Right renal pelvis (tissue), 4 donors: ENCODE measurements at regions not wholly inside any gene's neighbourhood (a gene's known extent, or its start where the extent isn't known, plus 50 kb on each side); places are given as distances from the start of the nearest gene placed in this dataset.
A peak's percentile ranks its signal among the peaks of the same experiment; 100 is the strongest.
"Not testable (repeated sequence)": the region's sequence is repeated elsewhere in the genome, so short reads cannot be mapped to it uniquely, and the experiment has no call there.

Experiments used
- DNase-seq, 4 donors: peaks; one replicate each; pipeline ENCODE4 v3.0.0-alpha.2; 2013; ENCODE audit warnings: low read depth in 4 of 4, low spot score in 3 of 4, missing footprints in 1 of 4

DNA sequence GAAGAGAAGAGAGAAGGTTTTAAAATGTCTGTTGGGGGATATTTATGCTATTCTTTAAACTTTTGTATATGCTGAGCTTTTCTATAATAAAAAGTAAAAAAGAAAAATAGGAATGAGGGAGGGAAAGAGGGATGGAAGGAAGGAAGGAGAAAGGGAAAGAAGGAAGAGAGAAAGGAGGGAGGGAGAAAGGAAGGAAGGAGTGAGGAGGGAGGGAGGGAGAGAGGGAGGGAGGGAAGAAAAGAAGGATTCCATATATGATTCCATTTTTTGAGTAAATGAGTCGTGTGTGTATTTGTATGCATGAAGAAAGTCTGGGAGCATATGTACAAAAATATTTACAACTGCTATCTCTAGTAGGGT is 120.9 kb upstream of the ZBTB40 start:
- DNase-seq, result no peak

DNA sequence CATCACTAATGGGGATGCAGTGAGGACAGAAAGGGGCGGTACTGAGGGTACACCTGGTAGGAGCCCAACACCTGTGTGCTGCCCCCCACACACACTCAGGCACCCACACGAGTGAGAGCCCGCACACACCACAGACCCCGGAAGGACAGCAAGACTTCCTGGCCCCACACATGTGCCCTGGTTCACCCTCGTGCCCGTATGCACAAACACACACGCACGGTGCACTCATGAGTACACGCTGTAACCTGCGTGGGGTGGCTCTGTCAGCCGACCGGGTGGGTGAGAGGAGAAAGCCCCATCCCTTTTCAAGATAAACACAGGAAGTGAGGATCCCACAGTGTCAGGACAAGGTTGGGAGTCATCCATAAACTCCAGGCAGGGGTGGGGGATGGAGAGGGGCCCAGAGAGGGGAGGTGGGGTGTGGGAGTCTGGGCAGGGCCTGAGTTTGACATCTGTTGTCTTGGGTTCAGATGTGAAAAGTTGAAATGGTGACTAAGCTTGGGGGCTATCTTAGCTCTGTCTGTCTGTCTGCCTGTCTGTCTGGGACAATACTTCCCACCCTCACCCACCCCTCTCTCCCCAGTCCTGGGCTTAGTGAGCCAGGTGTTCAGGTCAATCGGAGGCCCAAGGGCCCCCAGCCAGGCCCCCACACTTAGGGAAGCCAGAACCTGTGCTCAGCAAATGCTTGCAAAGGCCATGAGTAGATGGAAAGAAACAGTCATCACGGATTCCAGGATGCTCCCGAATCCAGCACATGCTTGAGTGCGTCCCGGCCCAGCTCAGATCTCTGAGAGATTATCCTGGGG is 119.8 kb upstream of the ZBTB40 start:
- no peak for DNase-seq

DNA sequence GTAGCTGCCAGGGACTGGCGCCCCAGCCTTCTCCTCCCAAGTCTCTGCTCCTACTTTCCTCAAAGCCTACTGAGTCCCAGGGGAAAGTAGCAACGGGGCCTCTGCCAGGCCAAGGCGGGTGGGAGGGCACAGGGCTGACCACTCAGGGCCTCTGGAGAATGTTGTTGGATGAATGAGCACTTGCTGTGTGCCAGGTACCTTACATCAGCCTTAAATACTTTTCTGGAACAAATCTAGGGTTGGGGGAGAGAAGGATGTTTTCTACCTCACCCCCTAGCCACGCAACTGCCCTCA is 119.3 kb upstream of the ZBTB40 start:
- DNase-seq, result no peak

DNA sequence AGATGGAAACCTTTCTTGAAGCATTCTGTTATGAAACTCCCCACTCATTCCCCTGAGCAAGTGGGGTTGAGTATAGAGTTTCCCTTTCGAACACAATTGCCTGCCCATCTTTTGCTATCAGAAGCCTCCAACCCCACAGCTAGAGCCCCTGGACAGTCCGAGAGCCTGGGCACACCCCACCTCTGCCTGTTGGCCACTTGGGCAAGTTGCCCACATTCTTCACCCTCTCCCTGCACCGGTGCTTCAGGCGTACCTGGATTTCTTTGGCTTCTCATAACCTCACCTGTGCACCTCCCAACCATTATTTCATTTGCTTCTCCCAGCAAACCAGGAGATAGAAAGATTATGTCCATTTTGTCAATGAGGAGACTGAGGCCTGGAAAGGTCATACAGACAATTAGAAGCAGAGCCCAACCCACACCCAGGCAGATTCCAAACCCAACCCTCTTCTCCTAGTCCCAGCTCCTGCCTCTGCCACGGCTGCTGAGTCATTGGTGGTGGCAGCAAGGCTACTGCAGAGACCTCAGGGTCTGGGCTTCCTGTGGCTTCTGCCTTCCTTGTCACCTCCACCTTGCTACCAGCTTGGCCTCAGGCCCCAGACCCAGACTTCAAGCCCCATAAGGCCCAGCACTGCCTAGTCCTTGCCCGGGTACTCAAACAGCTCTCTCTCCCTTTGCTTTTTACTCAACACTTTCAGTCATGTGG is 118.7 kb upstream of the ZBTB40 start:
- no peak for DNase-seq

DNA sequence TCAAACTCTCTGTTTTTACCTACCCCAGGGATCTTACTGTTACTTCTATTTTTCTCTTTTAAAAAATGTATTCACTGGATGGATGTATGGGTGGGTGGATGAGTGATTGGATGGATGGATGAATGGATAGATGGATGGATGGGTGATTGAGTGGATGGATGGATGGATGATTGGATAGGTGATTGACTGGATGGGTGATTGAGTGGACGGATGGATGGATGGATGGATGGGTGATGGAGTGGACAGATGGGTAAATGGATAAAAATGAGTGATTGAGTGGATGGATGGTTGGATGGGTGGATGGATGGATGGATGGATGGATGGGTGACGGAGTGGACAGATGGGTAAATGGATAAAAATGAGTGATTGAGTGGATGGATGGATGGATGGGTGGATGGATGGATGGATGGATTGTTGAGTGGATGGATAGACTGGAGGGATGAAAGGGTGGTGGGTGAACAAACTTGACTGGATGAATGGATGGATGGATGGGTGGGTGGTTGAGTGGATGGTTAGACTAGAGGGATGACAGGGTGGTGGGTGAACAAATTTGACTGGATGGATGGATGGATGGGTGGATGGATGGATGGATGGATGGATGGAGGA is 118.0 kb upstream of the ZBTB40 start:
- no peak for DNase-seq

DNA sequence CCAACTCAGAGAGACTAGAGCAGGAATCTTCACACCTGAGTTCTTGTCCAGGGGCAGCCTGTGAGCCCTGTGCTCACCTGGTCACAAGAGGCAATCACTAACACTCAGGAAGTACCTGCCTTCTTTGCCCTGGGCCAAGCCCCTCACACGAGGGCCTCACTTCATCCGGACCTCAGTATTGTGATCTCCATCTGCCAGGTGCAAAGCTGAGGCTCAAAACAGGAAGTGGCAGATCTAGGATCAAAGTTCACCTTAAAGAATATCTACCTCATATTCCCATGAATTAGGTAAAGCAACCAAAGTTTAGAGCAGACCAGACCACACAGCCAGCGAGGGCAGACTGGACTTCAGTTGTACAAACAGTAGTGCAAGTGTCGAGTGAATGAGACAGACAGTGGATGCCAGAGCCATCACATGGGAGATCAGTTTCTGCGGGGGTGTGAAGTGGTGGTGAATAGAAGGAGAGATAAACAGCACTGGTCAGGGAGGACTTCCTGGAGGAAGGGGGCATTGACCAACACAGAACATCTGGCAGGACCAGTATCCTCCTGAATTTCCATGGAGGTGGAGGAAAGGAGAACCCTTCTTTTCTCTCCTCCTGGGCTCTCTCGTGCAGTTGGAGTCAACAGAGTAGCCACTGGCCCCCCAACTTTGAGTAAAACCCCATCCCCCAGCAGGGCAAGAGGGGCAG is 116.6 kb upstream of the ZBTB40 start:
- DNase-seq, result no peak

DNA sequence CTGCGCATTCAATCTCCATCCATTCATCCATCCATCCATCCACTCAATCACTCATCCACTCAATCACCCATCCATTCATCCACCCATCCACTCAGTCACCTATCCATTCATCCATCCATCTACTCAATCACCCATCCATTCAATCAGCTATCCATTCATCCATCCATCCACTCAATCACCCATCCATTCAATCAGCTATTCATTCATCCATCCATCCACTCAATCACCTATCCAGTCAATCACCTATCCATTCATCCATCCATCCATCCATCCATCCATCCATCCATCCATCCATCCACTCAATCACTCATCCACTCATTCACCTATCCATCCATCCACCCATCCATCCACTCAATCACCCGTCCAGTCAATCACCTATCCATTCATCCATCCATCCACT is 115.4 kb upstream of the ZBTB40 start:
- not testable (repeated sequence) for DNase-seq

DNA sequence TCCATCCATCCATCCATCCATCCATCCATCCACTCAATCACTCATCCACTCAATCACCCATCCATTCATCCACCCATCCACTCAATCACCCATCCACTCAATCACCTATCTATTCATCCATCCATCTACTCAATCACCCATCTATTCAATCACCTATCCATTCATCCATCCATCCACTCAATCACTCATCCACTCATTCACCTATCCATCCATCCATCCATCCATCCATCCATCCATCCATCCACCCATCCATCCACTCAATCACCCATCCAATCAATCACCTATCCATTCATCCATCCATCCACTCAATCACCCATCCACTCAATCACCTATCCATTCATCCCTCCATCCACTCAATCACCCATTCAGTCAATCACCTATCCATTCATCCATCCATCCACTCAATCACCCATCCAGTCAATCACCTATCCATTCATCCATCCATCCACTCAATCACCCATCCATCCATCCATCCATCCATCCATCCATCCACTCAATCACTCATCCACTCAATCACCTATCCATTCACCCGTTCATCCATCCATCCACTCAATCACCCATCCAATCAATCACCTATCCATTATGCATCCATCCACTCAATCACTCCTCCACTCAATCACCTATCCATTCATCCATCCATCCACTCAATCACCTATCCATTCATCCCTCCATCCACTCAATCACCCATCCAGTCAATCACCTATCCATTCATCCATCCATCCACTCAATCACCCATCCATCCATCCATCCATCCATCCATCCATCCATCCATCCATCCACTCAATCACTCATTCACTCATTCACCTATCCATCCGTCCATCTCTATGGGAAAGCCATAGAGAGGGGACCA is 114.7 kb upstream of the ZBTB40 start:
- DNase-seq, result not testable (repeated sequence)

DNA sequence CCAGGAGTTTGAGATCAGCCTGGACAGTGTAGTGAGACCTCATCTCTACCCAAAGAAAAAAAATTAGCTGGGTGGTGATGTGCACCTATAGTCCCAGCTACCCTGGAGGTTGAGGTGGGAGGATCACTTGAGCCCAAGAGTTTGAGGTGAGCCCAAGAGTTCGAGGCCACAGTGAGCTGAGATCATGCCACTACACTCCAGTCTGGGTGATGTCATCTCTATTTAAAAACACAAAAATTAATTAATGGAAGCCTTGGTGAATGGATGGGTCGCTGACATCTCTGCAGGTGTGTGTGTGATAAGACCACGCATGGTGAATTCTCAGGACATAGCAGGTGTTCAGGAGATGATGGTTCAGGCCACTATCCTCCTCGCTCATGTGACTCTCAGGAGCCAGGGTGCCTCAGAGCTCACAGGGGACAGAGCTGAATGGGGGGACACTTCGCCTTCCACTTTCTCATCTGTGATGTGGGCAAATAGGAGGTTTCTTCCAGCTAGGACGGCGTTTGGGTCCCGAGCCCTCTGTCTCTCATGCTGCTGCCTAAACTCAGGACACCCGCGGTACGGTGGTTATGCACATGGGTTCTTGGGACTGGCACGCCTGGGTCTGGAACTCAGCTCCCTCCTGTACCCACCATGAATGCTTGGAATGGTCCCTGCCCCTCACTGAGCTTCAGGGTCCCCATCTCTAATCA is 113.4 kb upstream of the ZBTB40 start:
- DNase-seq, result no peak

DNA sequence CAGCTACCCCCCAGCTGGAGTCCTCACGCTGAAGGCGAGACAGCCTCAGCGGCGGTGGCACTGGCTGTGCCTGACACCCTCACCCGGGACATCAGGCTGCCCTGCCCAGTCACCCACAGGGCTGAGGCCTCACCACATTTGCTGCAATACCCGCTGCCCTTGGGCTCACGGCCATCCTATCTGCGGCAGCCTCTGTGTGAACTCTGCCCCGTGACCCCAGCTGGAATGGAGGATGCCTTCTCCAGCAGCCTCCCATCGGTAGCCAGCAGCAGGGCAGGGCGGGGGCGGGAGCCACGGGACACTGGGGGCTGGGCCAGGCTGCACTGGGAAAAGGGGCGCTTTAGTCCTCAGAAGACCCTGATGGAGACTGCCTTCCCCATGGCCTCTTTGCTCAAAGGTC is 112.4 kb upstream of the ZBTB40 start:
- no peak for DNase-seq

DNA sequence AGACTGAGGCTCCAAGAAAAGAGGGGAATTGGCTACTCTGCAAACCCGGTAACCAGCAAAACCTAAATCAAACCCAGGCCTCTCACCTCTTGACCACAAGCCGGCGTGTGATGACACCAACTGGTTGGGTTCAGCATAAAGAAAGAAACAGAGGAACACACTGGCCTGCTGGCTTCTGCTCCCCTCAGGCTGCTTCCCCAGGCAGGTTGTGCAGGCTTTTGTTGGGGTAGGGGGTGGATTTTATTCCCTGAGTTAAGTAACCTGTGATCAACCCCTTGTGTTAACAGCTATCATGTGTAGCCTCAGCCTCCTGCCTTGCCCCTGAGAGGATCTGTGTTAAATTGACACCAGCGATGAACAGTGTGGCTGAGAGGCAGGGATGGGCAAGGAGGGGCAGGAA is 111.6 kb upstream of the ZBTB40 start:
- no peak for DNase-seq

DNA sequence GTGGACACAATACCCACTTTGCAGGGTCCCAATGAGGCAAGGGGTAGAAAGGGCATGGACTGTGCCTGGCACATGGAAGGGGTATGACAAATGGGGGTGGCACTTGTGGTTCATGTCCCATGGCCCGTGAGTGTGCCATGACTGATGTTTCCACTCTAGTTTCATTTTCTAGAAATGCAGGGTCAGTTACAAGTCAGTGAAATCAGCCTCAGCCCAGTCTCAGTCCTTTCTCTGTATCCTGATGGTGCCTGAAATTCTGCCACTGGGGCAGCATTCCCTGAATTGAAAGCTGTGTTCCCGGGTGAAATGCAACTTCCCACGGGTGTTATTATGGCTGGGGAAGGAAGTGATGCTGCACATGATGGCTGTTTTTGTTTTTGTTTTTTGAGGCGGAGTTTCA is 110.8 kb upstream of the ZBTB40 start:
- DNase-seq, result no peak

DNA sequence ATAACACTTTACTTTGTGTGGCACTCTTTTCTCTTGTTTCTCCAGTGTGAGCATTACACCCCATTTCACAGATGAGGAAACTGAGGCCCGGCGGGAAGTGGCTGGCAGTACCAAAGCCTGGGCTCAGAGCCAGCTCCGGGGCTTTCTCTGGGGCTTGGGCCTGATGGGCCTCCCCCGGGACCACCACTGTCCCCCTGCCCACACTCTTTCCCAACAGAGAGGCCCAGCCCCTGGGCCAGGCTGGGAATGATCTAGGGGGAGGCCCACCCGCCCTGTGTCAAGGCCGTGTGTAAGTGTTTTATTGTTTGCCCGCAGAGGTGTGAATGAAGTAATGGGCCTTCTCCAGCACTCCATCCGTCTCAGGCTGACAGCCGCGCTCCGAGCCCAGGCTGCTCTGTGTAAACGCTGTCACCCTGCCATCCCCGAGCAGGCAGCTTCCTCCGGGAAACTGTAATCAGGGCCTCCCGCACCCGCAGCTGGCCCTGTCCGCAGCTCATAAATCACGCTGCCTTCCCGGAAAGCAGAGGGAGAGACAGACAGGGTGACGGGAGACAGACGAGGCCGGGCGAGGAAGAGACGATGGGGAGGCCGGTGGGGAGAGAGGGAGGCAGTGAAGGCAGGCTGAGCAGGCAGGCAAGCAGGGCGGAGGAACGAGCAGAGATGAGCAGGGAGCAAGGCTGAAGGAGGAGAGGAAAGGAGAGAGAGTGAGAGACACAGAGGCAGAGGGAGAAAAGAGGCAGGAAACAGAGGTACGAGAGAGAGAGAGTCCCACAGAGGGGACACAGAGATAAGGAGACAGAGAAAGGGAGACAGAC is 109.7 kb upstream of the ZBTB40 start:
- peak; percentile 51 to 70 (median 64) for DNase-seq

DNA sequence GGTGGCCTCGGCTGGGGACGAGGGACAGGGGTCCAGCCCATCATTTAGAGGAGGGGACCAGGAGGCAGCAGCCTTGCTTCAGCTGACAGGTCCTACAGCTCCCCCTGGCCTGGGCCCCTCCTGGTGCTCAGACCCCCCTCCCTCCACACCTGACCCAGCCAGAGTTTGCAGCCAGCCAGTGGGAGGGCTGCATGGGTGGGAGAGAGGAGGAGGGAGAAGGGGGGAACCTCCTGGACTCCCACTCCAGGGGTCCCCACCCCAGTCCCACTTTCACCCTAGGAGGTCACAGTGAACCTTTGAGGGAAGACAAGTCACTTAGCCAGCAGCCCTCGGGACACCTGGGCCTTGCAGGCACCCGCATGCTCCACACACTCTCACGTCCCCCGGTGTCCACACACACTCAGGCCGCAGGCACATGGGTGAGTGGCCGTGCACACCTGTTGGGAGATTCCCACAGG is 108.9 kb upstream of the ZBTB40 start:
- DNase-seq, result no peak

DNA sequence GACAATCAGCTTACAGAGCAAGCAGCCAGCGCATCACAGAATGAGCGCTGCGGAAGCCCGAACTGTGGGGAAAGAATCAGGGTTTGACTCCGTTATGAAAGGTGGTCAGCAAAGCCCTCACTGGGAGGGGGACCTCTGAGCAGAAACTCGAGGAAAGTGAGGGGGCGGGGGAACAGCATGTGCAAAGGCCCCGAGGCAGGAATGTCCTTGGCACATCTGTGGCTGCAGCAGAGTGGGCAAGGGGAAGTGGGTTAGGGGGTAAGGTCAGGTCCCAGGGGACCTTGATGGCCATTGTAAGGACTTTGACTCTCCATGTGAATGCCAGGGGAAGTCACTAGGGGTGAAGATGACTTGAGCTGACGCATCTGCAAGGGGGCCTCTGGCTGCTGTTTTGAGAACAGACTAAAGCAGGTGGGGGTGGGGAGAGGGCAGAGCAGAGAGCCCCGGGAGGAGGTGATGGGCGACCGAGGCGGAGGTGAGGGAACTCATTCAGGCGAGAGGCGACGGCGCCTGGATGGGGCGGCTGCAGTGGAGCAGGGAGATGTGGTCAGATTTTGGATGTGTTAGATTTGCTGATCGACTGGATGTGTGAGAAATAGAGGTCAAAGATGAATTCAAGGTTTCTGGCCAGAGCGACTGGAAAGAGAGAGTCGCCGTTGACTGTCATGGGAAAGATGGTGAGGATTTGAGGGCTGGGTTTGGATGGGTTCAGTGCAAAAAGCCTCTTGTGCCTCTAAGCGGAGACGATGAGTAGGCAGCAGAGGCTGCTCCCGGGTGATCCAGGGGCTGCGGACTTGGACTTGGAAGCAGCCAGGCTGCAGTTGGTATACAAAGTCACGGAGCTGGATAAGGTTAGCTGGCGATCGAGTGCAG is 108.0 kb upstream of the ZBTB40 start:
- DNase-seq, result no peak

DNA sequence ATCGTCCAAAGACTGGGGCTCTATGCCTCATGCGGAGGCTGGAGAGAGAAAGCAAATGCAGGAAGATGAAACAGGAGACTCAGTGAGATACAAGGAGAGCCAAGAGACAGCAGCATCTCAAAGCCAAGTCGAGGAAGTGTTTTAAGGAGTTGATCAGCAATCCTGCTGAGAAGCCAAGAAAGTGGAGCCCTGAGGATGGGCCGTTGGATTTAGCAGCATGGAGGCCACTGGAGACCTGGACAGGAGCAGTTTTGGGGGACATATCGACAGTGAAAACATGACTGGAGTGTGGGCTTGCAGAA is 107.4 kb upstream of the ZBTB40 start:
- no peak for DNase-seq

DNA sequence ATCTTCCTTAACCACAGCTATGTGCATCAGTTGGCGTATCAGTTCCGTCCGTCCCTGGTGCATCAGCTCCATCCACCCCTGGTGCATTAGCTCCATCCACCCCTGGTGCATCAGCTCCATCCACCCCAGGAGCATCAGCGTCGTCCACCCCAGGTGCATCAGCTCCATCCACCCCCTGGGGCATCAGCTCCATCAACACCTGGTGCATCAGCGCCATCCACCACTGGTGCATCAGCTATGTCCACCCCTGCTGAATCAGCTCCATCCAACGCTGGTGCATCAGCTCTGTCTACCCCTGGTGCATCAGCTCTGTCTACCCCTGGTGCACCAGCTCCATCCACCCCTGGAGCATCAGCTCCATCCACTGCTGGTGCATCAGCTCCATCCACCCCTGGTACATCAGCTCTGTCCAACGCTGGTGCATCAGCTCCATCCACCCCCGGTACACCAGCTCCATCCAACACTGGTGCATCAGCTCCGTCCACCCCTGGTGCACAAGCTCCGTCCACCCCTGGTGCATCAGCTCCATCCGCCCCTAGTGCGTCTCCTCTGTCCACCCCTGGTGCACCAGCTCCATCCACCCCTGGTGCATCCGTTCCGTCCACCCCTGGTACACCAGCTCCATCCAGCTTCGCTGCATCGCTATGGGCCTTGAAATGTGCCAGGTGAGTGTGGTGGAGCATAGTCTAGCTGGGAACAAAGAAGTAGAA is 106.6 kb upstream of the ZBTB40 start:
- no peak for DNase-seq
